ENCODE measurements at regions not wholly inside any gene's neighbourhood (a gene's known extent, or its start where the extent isn't known, plus 50 kb on each side); places are given as distances from the start of the nearest gene placed in this dataset.
A peak's percentile ranks its signal among the peaks of the same experiment; 100 is the strongest.

GRCh38 chr18:76621782-76622495 lies 126.9 kb upstream of the ZNF516 start:
- no peaks in the 10 kb centered on the region for H3K79me2 ChIP-seq (ENCODE audit: insufficient read depth, low read length)
- H4K20me1 ChIP-seq (ENCODE audit: insufficient read depth, low read length), result no peaks in the 10 kb centered on the region
- H3K36me3 ChIP-seq (ENCODE audit: insufficient read depth, low read length), result no peaks in the 10 kb centered on the region
- DNase-seq (ENCODE audit: insufficient read length, low spot score, missing footprints), result peak; percentile 83
- TF ChIP-seq, protein P1, sequence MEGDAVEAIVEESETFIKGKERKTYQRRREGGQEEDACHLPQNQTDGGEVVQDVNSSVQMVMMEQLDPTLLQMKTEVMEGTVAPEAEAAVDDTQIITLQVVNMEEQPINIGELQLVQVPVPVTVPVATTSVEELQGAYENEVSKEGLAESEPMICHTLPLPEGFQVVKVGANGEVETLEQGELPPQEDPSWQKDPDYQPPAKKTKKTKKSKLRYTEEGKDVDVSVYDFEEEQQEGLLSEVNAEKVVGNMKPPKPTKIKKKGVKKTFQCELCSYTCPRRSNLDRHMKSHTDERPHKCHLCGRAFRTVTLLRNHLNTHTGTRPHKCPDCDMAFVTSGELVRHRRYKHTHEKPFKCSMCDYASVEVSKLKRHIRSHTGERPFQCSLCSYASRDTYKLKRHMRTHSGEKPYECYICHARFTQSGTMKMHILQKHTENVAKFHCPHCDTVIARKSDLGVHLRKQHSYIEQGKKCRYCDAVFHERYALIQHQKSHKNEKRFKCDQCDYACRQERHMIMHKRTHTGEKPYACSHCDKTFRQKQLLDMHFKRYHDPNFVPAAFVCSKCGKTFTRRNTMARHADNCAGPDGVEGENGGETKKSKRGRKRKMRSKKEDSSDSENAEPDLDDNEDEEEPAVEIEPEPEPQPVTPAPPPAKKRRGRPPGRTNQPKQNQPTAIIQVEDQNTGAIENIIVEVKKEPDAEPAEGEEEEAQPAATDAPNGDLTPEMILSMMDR (IDR thresholded peaks at IDR 0.05; ENCODE audit: extremely low read depth, low read depth, low read length), result no peak
- peaks cover 14% of the 10 kb centered on the region for H3K4me1 ChIP-seq (ENCODE audit: insufficient read depth, low read length)
- no peaks in the 10 kb centered on the region for H3K9me3 ChIP-seq (ENCODE audit: low read depth, low read length)
- no peak overlapping the region for H3K27ac ChIP-seq (ENCODE audit: low read depth, low read length)
- no peaks in the 10 kb centered on the region for H3K27me3 ChIP-seq (ENCODE audit: insufficient read depth, low read length)
- peak overlapping the region; percentile 93 for H3K4me2 ChIP-seq (ENCODE audit: insufficient read depth, low read length)
- H3K4me3 ChIP-seq (ENCODE audit: insufficient read depth, low read length), result peak overlapping the region; percentile 35
- peak overlapping the region; percentile 57 for H2AFZ ChIP-seq (ENCODE audit: low read length)

GRCh38 chr18:76621226-76621625 lies 126.2 kb upstream of the ZNF516 start:
- no peak for DNase-seq (ENCODE audit: insufficient read length, low spot score, missing footprints)
- H4K20me1 ChIP-seq (ENCODE audit: insufficient read depth, low read length), result no peaks in the 10 kb centered on the region
- peak overlapping the region; percentile 57 for H2AFZ ChIP-seq (ENCODE audit: low read length)
- H3K27me3 ChIP-seq (ENCODE audit: insufficient read depth, low read length), result no peaks in the 10 kb centered on the region
- peak overlapping the region; percentile 76 for H3K4me3 ChIP-seq (ENCODE audit: insufficient read depth, low read length)
- H3K9me3 ChIP-seq (ENCODE audit: low read depth, low read length), result no peaks in the 10 kb centered on the region
- TF ChIP-seq, protein P1 (IDR thresholded peaks at IDR 0.05; ENCODE audit: extremely low read depth, low read depth, low read length), result no peak
- peaks cover 14% of the 10 kb centered on the region for H3K4me1 ChIP-seq (ENCODE audit: insufficient read depth, low read length)
- H3K36me3 ChIP-seq (ENCODE audit: insufficient read depth, low read length), result no peaks in the 10 kb centered on the region
- H3K4me2 ChIP-seq (ENCODE audit: insufficient read depth, low read length), result peak overlapping the region; percentile 93
- no peak overlapping the region for H3K27ac ChIP-seq (ENCODE audit: low read depth, low read length)
- no peaks in the 10 kb centered on the region for H3K79me2 ChIP-seq (ENCODE audit: insufficient read depth, low read length)

DNA sequence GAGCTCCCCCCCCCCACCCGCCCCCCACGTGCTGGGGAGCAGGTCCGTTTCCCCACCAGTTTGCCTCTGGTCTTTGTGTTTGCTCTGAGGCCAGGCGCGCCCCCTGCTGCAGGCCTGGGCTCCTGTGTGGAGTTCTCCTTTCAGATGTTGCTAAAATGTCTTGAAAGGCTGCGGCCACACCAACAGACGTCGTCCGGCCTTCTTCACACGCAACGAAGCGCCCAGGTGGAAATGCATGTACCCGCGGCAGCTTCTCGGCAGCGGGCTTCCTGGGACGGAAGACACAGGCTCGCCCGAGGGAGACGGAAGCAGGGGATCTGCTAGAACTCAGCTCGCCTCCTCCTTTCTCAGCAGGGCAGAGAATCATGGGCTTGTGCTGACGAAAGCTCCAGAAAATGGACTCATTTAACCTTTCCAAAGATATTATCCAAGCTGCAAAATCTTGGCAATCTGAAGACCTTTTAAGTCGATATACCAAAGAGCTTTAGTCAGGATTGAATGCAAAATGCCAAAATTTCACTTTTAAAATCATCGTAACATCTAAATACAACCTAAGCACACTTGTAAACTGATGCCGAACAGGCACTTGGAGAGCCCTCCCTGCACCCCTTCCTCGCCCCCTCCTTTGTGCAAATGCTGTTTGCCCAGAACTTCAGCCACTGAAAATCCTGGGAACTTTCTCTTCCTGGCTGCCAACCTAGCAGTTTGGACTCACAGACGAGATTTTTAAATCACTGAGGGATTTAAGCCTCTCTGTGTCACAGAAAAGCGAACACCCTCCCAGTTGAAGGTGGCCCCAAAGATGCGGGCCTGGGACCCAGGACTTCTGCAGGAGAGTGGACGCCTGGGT lies 125.5 kb upstream of the ZNF516 start:
- Histone ChIP-seq H3K27me3 (ENCODE audit: insufficient read depth, low read length) (no peaks in the 10 kb centered on the region), H3K4me2 (ENCODE audit: insufficient read depth, low read length) (peak overlapping the region; percentile 93), H3K4me1 (ENCODE audit: insufficient read depth, low read length) (peaks cover 14% of the 10 kb centered on the region), H2AFZ (ENCODE audit: low read length) (peak overlapping the region; percentile 99), H3K36me3 (ENCODE audit: insufficient read depth, low read length) (no peaks in the 10 kb centered on the region), H3K4me3 (ENCODE audit: insufficient read depth, low read length) (peak overlapping the region; percentile 76), H4K20me1 (ENCODE audit: insufficient read depth, low read length) (no peaks in the 10 kb centered on the region), H3K27ac (ENCODE audit: low read depth, low read length) (peak overlapping the region; percentile 39), H3K79me2 (ENCODE audit: insufficient read depth, low read length) (no peaks in the 10 kb centered on the region), H3K9me3 (ENCODE audit: low read depth, low read length) (no peaks in the 10 kb centered on the region)
- peak; percentile 95 for DNase-seq (ENCODE audit: insufficient read length, low spot score, missing footprints)
- TF ChIP-seq, protein P1 (IDR thresholded peaks at IDR 0.05; ENCODE audit: extremely low read depth, low read depth, low read length), result peak; percentile 53

All from osteoblast (primary cell).